Left lung (tissue), 4 donors: ENCODE measurements at regions not wholly inside any gene's neighbourhood (a gene's known extent, or its start where the extent isn't known, plus 50 kb on each side); places are given as distances from the start of the nearest gene placed in this dataset.

Experiments
- ATAC-seq: fragments of 200-7000 bp; cut with Tn5 transposase; one replicate; pipeline ENCODE4 v1.9.1; 2020; ENCODE audit warnings: moderate library complexity
- DNase-seq, 4 donors: peaks; one replicate each; pipeline ENCODE4 v3.0.0-alpha.2; 2013 to 2020
- H3K27ac ChIP-seq, 2 donors: fragments of 200-600 bp; sonication (generic) in 1 of 2; one replicate each; pipeline versions ENCODE4 v1.5.0 to v1.8.0; 2020 to 2021
- H3K27me3 ChIP-seq, 2 donors: fragments of 200-600 bp; sonication (generic) in 1 of 2; one replicate each; pipeline versions ENCODE4 v1.5.0 to v1.8.0; 2020 to 2021
- H3K36me3 ChIP-seq, 2 donors: fragments of 200-600 bp; sonication (generic) in 1 of 2; one replicate each; pipeline versions ENCODE4 v1.5.0 to v1.8.0; 2020 to 2021
- H3K4me1 ChIP-seq, 2 donors: fragments of 200-600 bp; one replicate each; pipeline ENCODE4 v1.8.0; 2021
- H3K4me3 ChIP-seq, 2 donors: fragments of 200-600 bp; sonication (generic) in 1 of 2; one replicate each; pipeline versions ENCODE4 v1.5.0 to v1.8.0; 2020 to 2021; ENCODE audit warnings: mild to moderate bottlenecking in 1 of 2
- H3K9me3 ChIP-seq, 2 donors: fragments of 200-600 bp; sonication (generic) in 1 of 2; one replicate each; pipeline versions ENCODE4 v1.5.0 to v1.8.0; 2020 to 2021
- CTCF ChIP-seq, 2 donors: fragments of 200-600 bp; sonication (generic) in 1 of 2; IDR thresholded peaks; one replicate each; pipeline versions ENCODE4 v1.5.0 to v1.8.0; 2021; ENCODE audit warnings: antibody characterized with exemption in 2 of 2
- intact Hi-C, 2 donors: fragments of 100-400 bp; cut with DNase I; formaldehyde crosslinking; loops; one replicate each; pipeline versions ENCODE4 v1.11.2 to v1.14.2; 2022
- donor health status: DM: no; HTN: yes; CAD: no.
- donor health status: DM: no; HTN: no; CAD: no.

GRCh38 chr2:199602896-199603717 lies 145.4 kb upstream of the SATB2 start:
- ATAC-seq (no peak), DNase-seq (no peak)
- no peak for TF ChIP-seq CTCF (IDR thresholded peaks at IDR 0.05)
- Histone ChIP-seq H3K36me3 (no peaks in the 10 kb centered on the region), H3K4me1 (no peaks in the 10 kb centered on the region), H3K9me3 (no peaks in the 10 kb centered on the region), H3K27me3 (peaks cover 11 to 37% of the 10 kb centered on the region in 2 donors), H3K4me3 (no peak overlapping the region), H3K27ac (no peak overlapping the region)
- intact Hi-C loops, result no loop called here

- no peak overlapping the region for H3K27ac ChIP-seq
Measured at GRCh38 chr2:199602271-199602895, 144.6 kb upstream of the SATB2 start.

DNA sequence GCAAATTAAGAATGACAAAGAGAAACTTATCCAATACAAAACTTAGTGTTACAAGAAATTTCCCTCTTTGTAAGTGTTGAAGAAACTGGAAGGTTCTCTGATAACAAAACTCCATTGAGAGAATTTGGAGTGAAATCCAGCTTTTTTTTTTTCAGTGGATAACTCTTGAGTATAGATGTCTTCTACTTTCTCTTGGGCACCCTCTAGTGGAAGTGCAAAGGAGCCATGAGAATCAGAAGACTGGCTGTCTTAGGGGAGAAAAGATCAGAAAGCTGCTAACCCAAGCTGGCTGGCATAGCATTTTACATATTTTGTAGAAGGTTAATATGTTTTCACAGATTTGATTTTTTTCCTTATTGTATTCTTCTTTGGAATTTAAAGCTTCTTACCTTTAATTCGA lies 138.8 kb upstream of the SATB2 start:
- H3K4me3 ChIP-seq, result no peak overlapping the region

More at GRCh38 chr2:199602271-199602895, 144.6 kb upstream of the SATB2 start:
- H3K4me3 ChIP-seq, result no peak overlapping the region
- peaks cover 11 to 37% of the 10 kb centered on the region in 2 donors for H3K27me3 ChIP-seq
- H3K9me3 ChIP-seq, result no peaks in the 10 kb centered on the region
- DNase-seq (no peak), ATAC-seq (peak; percentile 57)
- TF ChIP-seq CTCF (IDR thresholded peaks at IDR 0.05), result no peak
- H3K36me3 ChIP-seq, result no peaks in the 10 kb centered on the region
- no peaks in the 10 kb centered on the region for H3K4me1 ChIP-seq
- intact Hi-C loops, result no loop called here

DNA sequence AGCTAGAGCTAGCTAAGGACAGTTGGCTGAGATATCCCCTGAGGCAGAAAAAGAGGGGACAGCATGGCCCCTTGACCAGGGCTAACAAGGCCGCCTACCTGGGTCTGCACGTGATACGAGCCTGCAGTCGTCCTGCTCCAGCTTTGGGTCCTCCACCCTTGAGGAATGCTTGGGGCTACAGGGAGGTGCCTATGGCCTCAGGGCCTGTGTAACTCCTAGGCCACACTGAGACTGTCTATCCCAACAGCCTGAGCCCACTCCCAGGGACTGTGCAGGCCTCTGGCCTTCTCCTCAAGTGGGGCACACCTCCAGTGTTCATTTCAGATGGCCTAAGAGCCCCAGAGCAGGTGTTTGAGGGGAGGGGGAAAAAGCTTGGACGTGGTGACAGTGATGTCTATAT lies 136.7 kb upstream of the SATB2 start:
- Histone ChIP-seq H3K27ac (no peak overlapping the region), H3K9me3 (no peaks in the 10 kb centered on the region), H3K27me3 (peaks cover 0 to 5% of the 10 kb centered on the region in 2 donors), H3K4me1 (no peaks in the 10 kb centered on the region), H3K4me3 (no peak overlapping the region), H3K36me3 (no peaks in the 10 kb centered on the region)
- ATAC-seq, result no peak
- intact Hi-C loops, result no loop called here
- no peak for TF ChIP-seq CTCF (IDR thresholded peaks at IDR 0.05)
- no peak for DNase-seq

More for the DNA sequence above, 138.8 kb upstream of the SATB2 start:
- no peak overlapping the region for H3K27ac ChIP-seq
- TF ChIP-seq CTCF (IDR thresholded peaks at IDR 0.05), result peak in 1 of 2 donors; percentile 28
- DNase-seq, result no peak
- H3K4me1 ChIP-seq, result no peaks in the 10 kb centered on the region
- H3K9me3 ChIP-seq, result no peaks in the 10 kb centered on the region
- intact Hi-C loops, result no loop called here
- H3K36me3 ChIP-seq, result no peaks in the 10 kb centered on the region
- peaks cover 0 to 5% of the 10 kb centered on the region in 2 donors for H3K27me3 ChIP-seq
- peak; percentile 60 for ATAC-seq

- Histone ChIP-seq H3K9me3 (no peaks in the 10 kb centered on the region), H3K36me3 (no peaks in the 10 kb centered on the region), H3K4me1 (no peaks in the 10 kb centered on the region), H3K4me3 (no peak overlapping the region), H3K27me3 (peaks cover 0 to 1% of the 10 kb centered on the region in 2 donors), H3K27ac (no peak overlapping the region)
- DNase-seq (no peak), ATAC-seq (no peak)
- TF ChIP-seq CTCF (IDR thresholded peaks at IDR 0.05), result no peak
- intact Hi-C loops, result no loop called here
Measured at GRCh38 chr2:199591826-199592225, 134.1 kb upstream of the SATB2 start.
